ENCODE measurements at regions not wholly inside any gene's neighbourhood (a gene's known extent, or its start where the extent isn't known, plus 50 kb on each side); places are given as distances from the start of the nearest gene placed in this dataset. TPM values are rescaled to one million over a fixed set of nuclear protein-coding genes. Genes with fewer than 3 reads are reported as not detected.

GRCh38 chr14:66435683-66436082, 50.5 kb upstream of the CCDC196 start:
- Histone ChIP-seq H3K4me2 (no peak overlapping the region), H3K27me3 (no peaks in the 10 kb centered on the region), H3K27ac (no peak overlapping the region), H3K9me2 (replicated peaks; ENCODE audit: insufficient read depth) (no peaks in the 10 kb centered on the region), H3K4me3 (no peak overlapping the region), H3K79me2 (no peaks in the 10 kb centered on the region), H3K9me3 (ENCODE audit: low read depth) (peaks cover 14% of the 10 kb centered on the region), H3K4me1 (ENCODE audit: insufficient read depth) (no peaks in the 10 kb centered on the region), H3K36me3 (replicated peaks; ENCODE audit: insufficient read depth, low read depth) (no peaks in the 10 kb centered on the region), H2AFZ (no peak overlapping the region), H4K20me1 (ENCODE audit: insufficient read depth, poor library complexity, severe bottlenecking) (no peaks in the 10 kb centered on the region)
- TF ChIP-seq EZH2 (IDR thresholded peaks at IDR 0.05; ENCODE audit: borderline replicate concordance) (no peak), EZH2phosphoT487 (IDR thresholded peaks at IDR 0.05; ENCODE audit: low read depth, severe bottlenecking, unreplicated experiment) (no peak)
- TF ChIP-seq, protein P1, sequence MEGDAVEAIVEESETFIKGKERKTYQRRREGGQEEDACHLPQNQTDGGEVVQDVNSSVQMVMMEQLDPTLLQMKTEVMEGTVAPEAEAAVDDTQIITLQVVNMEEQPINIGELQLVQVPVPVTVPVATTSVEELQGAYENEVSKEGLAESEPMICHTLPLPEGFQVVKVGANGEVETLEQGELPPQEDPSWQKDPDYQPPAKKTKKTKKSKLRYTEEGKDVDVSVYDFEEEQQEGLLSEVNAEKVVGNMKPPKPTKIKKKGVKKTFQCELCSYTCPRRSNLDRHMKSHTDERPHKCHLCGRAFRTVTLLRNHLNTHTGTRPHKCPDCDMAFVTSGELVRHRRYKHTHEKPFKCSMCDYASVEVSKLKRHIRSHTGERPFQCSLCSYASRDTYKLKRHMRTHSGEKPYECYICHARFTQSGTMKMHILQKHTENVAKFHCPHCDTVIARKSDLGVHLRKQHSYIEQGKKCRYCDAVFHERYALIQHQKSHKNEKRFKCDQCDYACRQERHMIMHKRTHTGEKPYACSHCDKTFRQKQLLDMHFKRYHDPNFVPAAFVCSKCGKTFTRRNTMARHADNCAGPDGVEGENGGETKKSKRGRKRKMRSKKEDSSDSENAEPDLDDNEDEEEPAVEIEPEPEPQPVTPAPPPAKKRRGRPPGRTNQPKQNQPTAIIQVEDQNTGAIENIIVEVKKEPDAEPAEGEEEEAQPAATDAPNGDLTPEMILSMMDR (IDR thresholded peaks at IDR 0.05; ENCODE audit: poor library complexity) = no peak
- no peak for DNase-seq (ENCODE audit: low spot score)
- WGBS (ENCODE audit: low lambda C conversion rate, missing lambda C conversion rate) = 85% methylated on average over 1 of the region's 1 CpG

Small RNA genes in the stretch of these regions (small RNA-seq; reads per million reads assigned to genes)
- not detected for gene RF00019

All from hepatocyte (in vitro differentiated cells).